DMS114 treated with DMSO at 0.1 percent for 48 hours (cell line): ENCODE measurements at regions not wholly inside any gene's neighbourhood (a gene's known extent, or its start where the extent isn't known, plus 50 kb on each side); places are given as distances from the start of the nearest gene placed in this dataset.

Experiments
- DNase-seq: peaks from one replicate; lab custom pipeline; 2025; ENCODE audit not compliant: unreplicated experiment; lab: John Stamatoyannopoulos, UW

- no peak for DNase-seq
Measured at GRCh38 chr13:58160980-58161379, 529.4 kb downstream of the PCDH17 start.

- DNase-seq = no peak
Measured at GRCh38 chr13:58165617-58166016, 534.1 kb downstream of the PCDH17 start.

- no peak for DNase-seq
Measured at GRCh38 chr13:58181111-58181510, 549.6 kb downstream of the PCDH17 start.

GRCh38 chr13:58187881-58188280 lies 556.3 kb downstream of the PCDH17 start:
- no peak for DNase-seq

- DNase-seq = no peak
Measured at GRCh38 chr13:58190577-58190976, 559.0 kb downstream of the PCDH17 start.

- DNase-seq = no peak
Measured at GRCh38 chr13:58191754-58192153, 560.2 kb downstream of the PCDH17 start.

- no peak for DNase-seq
Measured at GRCh38 chr13:58202099-58202498, 570.6 kb downstream of the PCDH17 start.

GRCh38 chr13:58207501-58207900 lies 576.0 kb downstream of the PCDH17 start:
- DNase-seq = no peak

- DNase-seq = no peak
Measured at GRCh38 chr13:58235454-58235853, 603.9 kb downstream of the PCDH17 start.

- no peak for DNase-seq
Measured at GRCh38 chr13:58238972-58239773, 607.6 kb downstream of the PCDH17 start.

- DNase-seq = no peak
Measured at GRCh38 chr13:58239774-58240268, 608.3 kb downstream of the PCDH17 start.

- DNase-seq = no peak
Measured at GRCh38 chr13:58247080-58247479, 615.5 kb downstream of the PCDH17 start.

GRCh38 chr13:58254943-58255342 lies 623.4 kb downstream of the PCDH17 start:
- DNase-seq = no peak

GRCh38 chr13:58266271-58266670 lies 634.7 kb downstream of the PCDH17 start:
- DNase-seq = no peak

- no peak for DNase-seq
Measured at GRCh38 chr13:58298556-58299135, 667.1 kb downstream of the PCDH17 start.

- no peak for DNase-seq
Measured at GRCh38 chr13:58300224-58300623, 668.7 kb downstream of the PCDH17 start.

GRCh38 chr13:58300974-58301681 lies 669.6 kb downstream of the PCDH17 start:
- DNase-seq = no peak

- DNase-seq = no peak
Measured at GRCh38 chr13:58302349-58302748, 670.8 kb downstream of the PCDH17 start.

GRCh38 chr13:58306062-58306461 lies 674.5 kb downstream of the PCDH17 start:
- no peak for DNase-seq

GRCh38 chr13:58313219-58313618 lies 681.7 kb downstream of the PCDH17 start:
- DNase-seq = no peak

GRCh38 chr13:58318495-58319167 lies 687.1 kb downstream of the PCDH17 start:
- DNase-seq = no peak
